Neural progenitor cell (in vitro differentiated cells): ENCODE measurements at regions not wholly inside any gene's neighbourhood (a gene's known extent, or its start where the extent isn't known, plus 50 kb on each side); places are given as distances from the start of the nearest gene placed in this dataset.

Experiments used
- EZH2 ChIP-seq: fragments of 200-600 bp; sonication (generic); IDR thresholded peaks from 2 replicates; pipeline ENCODE4 v1.6.1; 2017; ENCODE audit warnings: antibody characterized with exemption, mild to moderate bottlenecking, moderate library complexity
- EZH2phosphoT487 ChIP-seq: fragments of 200-600 bp; sonication (generic); IDR thresholded peaks from 2 replicates; pipeline ENCODE4 v1.6.1; 2017; ENCODE audit warnings: antibody characterized with exemption
- TF ChIP-seq, protein P1 (sequence below): fragments of 200-600 bp; sonication (generic); IDR thresholded peaks from 2 replicates; pipeline ENCODE4 v1.5.1; 2017; ENCODE audit warnings: antibody characterized with exemption, mild to moderate bottlenecking

- no peak for TF ChIP-seq EZH2phosphoT487
- TF ChIP-seq, protein P1, sequence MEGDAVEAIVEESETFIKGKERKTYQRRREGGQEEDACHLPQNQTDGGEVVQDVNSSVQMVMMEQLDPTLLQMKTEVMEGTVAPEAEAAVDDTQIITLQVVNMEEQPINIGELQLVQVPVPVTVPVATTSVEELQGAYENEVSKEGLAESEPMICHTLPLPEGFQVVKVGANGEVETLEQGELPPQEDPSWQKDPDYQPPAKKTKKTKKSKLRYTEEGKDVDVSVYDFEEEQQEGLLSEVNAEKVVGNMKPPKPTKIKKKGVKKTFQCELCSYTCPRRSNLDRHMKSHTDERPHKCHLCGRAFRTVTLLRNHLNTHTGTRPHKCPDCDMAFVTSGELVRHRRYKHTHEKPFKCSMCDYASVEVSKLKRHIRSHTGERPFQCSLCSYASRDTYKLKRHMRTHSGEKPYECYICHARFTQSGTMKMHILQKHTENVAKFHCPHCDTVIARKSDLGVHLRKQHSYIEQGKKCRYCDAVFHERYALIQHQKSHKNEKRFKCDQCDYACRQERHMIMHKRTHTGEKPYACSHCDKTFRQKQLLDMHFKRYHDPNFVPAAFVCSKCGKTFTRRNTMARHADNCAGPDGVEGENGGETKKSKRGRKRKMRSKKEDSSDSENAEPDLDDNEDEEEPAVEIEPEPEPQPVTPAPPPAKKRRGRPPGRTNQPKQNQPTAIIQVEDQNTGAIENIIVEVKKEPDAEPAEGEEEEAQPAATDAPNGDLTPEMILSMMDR: no peak
- TF ChIP-seq EZH2: no peak
Measured at GRCh38 chr16:64425381-64425780, 696.5 kb downstream of the CDH11 start.
